NB4 (cell line): ENCODE measurements at regions not wholly inside any gene's neighbourhood (a gene's known extent, or its start where the extent isn't known, plus 50 kb on each side); places are given as distances from the start of the nearest gene placed in this dataset.

Experiments used
- MYC ChIP-seq: IDR thresholded peaks from 2 replicates; pipeline ENCODE4 v1.6.1; 2011; ENCODE audit warnings: low read depth, low read length
- POLR2A ChIP-seq: IDR thresholded peaks from 2 replicates; pipeline ENCODE4 v1.6.1; 2011; ENCODE audit warnings: mild to moderate bottlenecking; ENCODE audit not compliant: insufficient read length; ENCODE audit errors: extremely low read depth
- TF ChIP-seq, protein P1 (sequence below): IDR thresholded peaks from one replicate; pipeline ENCODE4 v1.5.1; 2012; ENCODE audit warnings: low read depth, low read length
- TF ChIP-seq, protein P2 (sequence below): IDR thresholded peaks from 2 replicates; pipeline ENCODE4 v1.6.1; 2011; ENCODE audit warnings: low read depth, low read length

DNA sequence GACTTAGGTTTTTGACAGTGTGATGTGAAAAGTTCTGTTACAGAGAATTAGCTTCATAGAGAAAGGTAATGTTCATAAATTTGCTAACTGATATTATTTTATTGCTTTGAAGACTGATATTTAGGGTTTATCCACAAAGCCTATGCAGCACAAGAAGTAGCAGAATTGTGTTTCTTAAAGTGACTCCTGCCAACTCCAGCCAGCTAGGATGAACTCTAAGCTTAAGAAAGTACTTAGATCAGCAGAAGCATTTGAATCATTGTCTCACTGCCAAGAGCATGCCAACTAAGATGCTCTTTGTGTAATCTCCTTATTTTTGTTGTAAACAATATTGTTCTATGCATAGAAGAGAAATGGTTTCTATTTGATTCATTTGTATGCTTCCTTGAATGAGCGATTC, 589.4 kb upstream of the ADGRL4 start:
- TF ChIP-seq, protein P1, sequence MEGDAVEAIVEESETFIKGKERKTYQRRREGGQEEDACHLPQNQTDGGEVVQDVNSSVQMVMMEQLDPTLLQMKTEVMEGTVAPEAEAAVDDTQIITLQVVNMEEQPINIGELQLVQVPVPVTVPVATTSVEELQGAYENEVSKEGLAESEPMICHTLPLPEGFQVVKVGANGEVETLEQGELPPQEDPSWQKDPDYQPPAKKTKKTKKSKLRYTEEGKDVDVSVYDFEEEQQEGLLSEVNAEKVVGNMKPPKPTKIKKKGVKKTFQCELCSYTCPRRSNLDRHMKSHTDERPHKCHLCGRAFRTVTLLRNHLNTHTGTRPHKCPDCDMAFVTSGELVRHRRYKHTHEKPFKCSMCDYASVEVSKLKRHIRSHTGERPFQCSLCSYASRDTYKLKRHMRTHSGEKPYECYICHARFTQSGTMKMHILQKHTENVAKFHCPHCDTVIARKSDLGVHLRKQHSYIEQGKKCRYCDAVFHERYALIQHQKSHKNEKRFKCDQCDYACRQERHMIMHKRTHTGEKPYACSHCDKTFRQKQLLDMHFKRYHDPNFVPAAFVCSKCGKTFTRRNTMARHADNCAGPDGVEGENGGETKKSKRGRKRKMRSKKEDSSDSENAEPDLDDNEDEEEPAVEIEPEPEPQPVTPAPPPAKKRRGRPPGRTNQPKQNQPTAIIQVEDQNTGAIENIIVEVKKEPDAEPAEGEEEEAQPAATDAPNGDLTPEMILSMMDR: no peak
- TF ChIP-seq, protein P2, sequence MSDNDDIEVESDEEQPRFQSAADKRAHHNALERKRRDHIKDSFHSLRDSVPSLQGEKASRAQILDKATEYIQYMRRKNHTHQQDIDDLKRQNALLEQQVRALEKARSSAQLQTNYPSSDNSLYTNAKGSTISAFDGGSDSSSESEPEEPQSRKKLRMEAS: no peak
- no peak for TF ChIP-seq POLR2A
- TF ChIP-seq MYC: no peak
